ENCODE measurements at regions not wholly inside any gene's neighbourhood (a gene's known extent, or its start where the extent isn't known, plus 50 kb on each side); places are given as distances from the start of the nearest gene placed in this dataset.

DNA sequence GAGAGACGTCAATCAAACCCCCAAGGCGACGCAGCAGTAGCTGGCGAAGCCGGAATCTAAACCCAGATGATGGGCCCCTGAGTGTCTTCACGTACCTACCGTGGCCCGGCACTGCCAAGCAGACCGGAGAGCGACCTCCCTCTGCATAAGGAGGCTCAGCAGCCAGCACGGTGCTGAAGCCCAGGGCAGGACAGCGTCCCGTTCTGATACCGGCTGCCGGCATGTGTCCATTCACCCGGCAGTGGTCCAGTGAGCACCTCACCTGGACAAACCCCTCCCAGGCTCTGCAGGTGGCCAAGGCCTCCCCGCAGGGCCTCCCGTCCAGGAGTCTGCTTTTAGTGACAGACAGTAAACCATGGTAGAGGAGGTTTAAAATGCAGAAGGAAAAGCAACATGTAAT is 142.0 kb downstream of the BRD1 start:
- no peak for TF ChIP-seq POLR2AphosphoS5 (IDR thresholded peaks at IDR 0.05; ENCODE audit: borderline replicate concordance, low read depth, low read length)
- TF ChIP-seq EZH2 (IDR thresholded peaks at IDR 0.05), result no peak
- no peak for TF ChIP-seq FOXP2 (optimal IDR thresholded peaks at IDR 0.05; ENCODE audit: control extremely low read depth, extremely low read length, insufficient read depth)
